HEK293 (cell line): ENCODE measurements at regions not wholly inside any gene's neighbourhood (a gene's known extent, or its start where the extent isn't known, plus 50 kb on each side); places are given as distances from the start of the nearest gene placed in this dataset.

ENCODE experiments used
- CTCF ChIP-seq: fragments of 450-650 bp; formaldehyde crosslinking; IDR thresholded peaks from 2 replicates; pipeline ENCODE4 v1.5.1; 2016; ENCODE audit warnings: missing biosample characterization, missing genetic modification characterization
- SETDB1 ChIP-seq: IDR thresholded peaks from one replicate; pipeline ENCODE4 v1.6.1; 2017; ENCODE audit warnings: mild to moderate bottlenecking, low read length, moderate library complexity, mixed read lengths; ENCODE audit not compliant: insufficient read length
- WT1 ChIP-seq: fragments of 450-650 bp; formaldehyde crosslinking; IDR thresholded peaks from 2 replicates; pipeline ENCODE4 v1.5.1; 2016; ENCODE audit warnings: missing biosample characterization, missing genetic modification characterization
- ZNF112 ChIP-seq: fragments of 450-650 bp; formaldehyde crosslinking; IDR thresholded peaks from 2 replicates; pipeline ENCODE4 v1.5.0; 2017; ENCODE audit warnings: missing biosample characterization, missing genetic modification characterization
- ZNF777 ChIP-seq: fragments of 450-650 bp; formaldehyde crosslinking; IDR thresholded peaks from 2 replicates; pipeline ENCODE4 v1.5.1; 2017; ENCODE audit warnings: missing biosample characterization, missing genetic modification characterization, borderline replicate concordance
- TF ChIP-seq, protein P1 (sequence below): fragments of 450-650 bp; formaldehyde crosslinking; IDR thresholded peaks from 2 replicates; pipeline ENCODE4 v1.5.1; 2016; ENCODE audit warnings: missing biosample characterization, missing genetic modification characterization

DNA sequence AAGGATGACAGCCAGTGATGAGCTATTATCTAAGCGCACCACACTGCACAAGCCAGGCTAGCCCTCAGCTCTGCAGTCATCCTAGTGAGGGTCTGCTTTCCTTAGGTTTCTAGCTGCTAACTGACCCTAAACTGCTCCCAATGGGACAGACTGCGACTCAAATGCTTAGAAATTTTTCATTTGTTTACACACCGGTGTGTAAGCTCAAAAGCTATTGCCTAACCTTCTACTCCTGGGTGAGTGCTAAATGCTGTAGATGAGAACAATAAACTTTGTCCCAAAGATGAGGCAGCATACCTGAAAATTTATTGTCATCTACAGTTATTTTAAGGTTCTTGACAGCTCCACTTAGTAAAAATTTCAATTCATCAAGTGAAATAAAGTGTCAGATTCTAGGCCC lies 311.4 kb downstream of the TMEM167A start:
- no peak for TF ChIP-seq CTCF (tag by site-specific recombination)
- TF ChIP-seq, protein P1, sequence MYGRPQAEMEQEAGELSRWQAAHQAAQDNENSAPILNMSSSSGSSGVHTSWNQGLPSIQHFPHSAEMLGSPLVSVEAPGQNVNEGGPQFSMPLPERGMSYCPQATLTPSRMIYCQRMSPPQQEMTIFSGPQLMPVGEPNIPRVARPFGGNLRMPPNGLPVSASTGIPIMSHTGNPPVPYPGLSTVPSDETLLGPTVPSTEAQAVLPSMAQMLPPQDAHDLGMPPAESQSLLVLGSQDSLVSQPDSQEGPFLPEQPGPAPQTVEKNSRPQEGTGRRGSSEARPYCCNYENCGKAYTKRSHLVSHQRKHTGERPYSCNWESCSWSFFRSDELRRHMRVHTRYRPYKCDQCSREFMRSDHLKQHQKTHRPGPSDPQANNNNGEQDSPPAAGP = no peak
- no peak for TF ChIP-seq ZNF777 (tag by site-specific recombination)
- no peak for TF ChIP-seq ZNF112 (tag by site-specific recombination)
- TF ChIP-seq WT1 (tag by site-specific recombination) = no peak
- no peak for TF ChIP-seq SETDB1
